ENCODE measurements at regions not wholly inside any gene's neighbourhood (a gene's known extent, or its start where the extent isn't known, plus 50 kb on each side); places are given as distances from the start of the nearest gene placed in this dataset.

GRCh38 chr15:62855085-62855476 is 187.5 kb upstream of the TPM1 start:
- H3K27ac ChIP-seq (ENCODE audit: low read depth, low read length, poor library complexity, severe bottlenecking), result no peak overlapping the region
- no peak overlapping the region for H3K4me2 ChIP-seq (ENCODE audit: low read length)
- no peak for DNase-seq (ENCODE audit: low spot score)
- H4K20me1 ChIP-seq (ENCODE audit: insufficient read depth, low read length), result no peaks in the 10 kb centered on the region
- no peak overlapping the region for H3K4me3 ChIP-seq (ENCODE audit: low read depth, low read length, poor library complexity, severe bottlenecking)
- intact Hi-C loops (cut with micrococcal nuclease; ENCODE audit: unreplicated experiment), result no loop called here
- no peaks in the 10 kb centered on the region for H3K9me3 ChIP-seq (ENCODE audit: low read length)
- H3K4me1 ChIP-seq (ENCODE audit: insufficient read depth, low read length, poor library complexity, severe bottlenecking), result no peaks in the 10 kb centered on the region
- POLR2A ChIA-PET, result interaction anchor here (0.6 kb wide), 1 partner anchor 514 kb away, joined by 4 read pairs; no protein-coding TSS in a partner anchor
- no peaks in the 10 kb centered on the region for H3K79me2 ChIP-seq (ENCODE audit: insufficient read depth, low read depth, low read length)
- CTCF ChIA-PET (ENCODE audit: unreplicated experiment), result no interaction called here
- H2AFZ ChIP-seq (ENCODE audit: low read length), result no peak overlapping the region
- H3K36me3 ChIP-seq (ENCODE audit: insufficient read depth, low read length), result no peaks in the 10 kb centered on the region
- H3K9me2 ChIP-seq (ENCODE audit: insufficient read depth, low read length), result no peaks in the 10 kb centered on the region
- BruUV-seq (replicated peaks), result no TSS peak
- no peak for TF ChIP-seq EZH2phosphoT487 (IDR thresholded peaks at IDR 0.05; ENCODE audit: borderline replicate concordance, low read depth, low read length)
- TF ChIP-seq, protein P1, sequence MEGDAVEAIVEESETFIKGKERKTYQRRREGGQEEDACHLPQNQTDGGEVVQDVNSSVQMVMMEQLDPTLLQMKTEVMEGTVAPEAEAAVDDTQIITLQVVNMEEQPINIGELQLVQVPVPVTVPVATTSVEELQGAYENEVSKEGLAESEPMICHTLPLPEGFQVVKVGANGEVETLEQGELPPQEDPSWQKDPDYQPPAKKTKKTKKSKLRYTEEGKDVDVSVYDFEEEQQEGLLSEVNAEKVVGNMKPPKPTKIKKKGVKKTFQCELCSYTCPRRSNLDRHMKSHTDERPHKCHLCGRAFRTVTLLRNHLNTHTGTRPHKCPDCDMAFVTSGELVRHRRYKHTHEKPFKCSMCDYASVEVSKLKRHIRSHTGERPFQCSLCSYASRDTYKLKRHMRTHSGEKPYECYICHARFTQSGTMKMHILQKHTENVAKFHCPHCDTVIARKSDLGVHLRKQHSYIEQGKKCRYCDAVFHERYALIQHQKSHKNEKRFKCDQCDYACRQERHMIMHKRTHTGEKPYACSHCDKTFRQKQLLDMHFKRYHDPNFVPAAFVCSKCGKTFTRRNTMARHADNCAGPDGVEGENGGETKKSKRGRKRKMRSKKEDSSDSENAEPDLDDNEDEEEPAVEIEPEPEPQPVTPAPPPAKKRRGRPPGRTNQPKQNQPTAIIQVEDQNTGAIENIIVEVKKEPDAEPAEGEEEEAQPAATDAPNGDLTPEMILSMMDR (conservative IDR thresholded peaks at IDR 0.05; ENCODE audit: low read length), result no peak

DNA sequence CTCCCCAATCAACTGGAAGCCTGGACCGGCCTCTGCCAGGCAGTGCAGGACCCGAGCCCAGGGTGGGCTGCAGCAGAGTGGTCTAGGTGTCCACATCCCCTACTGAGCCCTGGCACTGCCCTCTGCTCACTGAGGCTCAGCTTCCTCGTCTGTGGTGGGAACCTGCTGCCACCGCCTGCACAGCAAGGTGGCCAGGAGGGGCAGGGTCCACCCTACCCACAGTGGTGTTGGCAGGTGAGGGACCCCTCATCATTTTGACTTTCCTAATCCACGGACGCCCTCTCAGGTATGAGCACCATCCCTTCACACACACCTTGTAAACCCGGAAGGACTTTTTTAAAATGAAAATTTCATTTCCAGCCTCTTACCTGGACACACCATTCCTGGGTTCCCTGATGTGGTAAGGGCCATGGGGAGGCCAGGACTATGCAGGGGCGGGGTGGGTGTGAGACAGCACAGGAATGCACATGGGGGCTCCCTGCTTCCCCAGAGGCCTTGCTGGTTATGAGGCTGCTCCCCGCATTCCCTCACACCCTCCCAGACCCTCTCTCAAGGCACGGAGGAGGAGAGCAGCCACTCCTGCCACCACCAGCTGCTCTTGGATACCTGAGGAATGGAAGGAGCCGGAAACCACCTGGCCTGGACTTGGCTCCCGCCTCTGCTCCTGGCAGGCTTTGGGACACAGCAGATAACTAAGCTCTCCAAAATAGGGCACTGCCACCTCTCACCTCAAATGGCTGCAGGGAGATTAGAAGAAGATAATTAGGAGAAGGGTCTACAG is 185.9 kb upstream of the TPM1 start:
- intact Hi-C loops (cut with micrococcal nuclease; ENCODE audit: unreplicated experiment), result no loop called here
- Histone ChIP-seq H3K79me2 (ENCODE audit: insufficient read depth, low read depth, low read length) (no peaks in the 10 kb centered on the region), H3K4me1 (ENCODE audit: insufficient read depth, low read length, poor library complexity, severe bottlenecking) (no peaks in the 10 kb centered on the region), H3K27ac (ENCODE audit: low read depth, low read length, poor library complexity, severe bottlenecking) (no peak overlapping the region), H3K4me2 (ENCODE audit: low read length) (no peak overlapping the region), H3K9me2 (ENCODE audit: insufficient read depth, low read length) (no peaks in the 10 kb centered on the region), H2AFZ (ENCODE audit: low read length) (no peak overlapping the region), H3K4me3 (ENCODE audit: low read depth, low read length, poor library complexity, severe bottlenecking) (no peak overlapping the region), H3K9me3 (ENCODE audit: low read length) (no peaks in the 10 kb centered on the region), H3K36me3 (ENCODE audit: insufficient read depth, low read length) (no peaks in the 10 kb centered on the region), H4K20me1 (ENCODE audit: insufficient read depth, low read length) (no peaks in the 10 kb centered on the region)
- TF ChIP-seq, protein P1 (conservative IDR thresholded peaks at IDR 0.05; ENCODE audit: low read length), result no peak
- TF ChIP-seq EZH2phosphoT487 (IDR thresholded peaks at IDR 0.05; ENCODE audit: borderline replicate concordance, low read depth, low read length), result no peak
- ChIA-PET CTCF (ENCODE audit: unreplicated experiment) (no interaction called here), POLR2A (no interaction called here)
- BruUV-seq (replicated peaks), result no TSS peak
- no peak for DNase-seq (ENCODE audit: low spot score)

GRCh38 chr15:62857411-62857853 is 185.1 kb upstream of the TPM1 start:
- Histone ChIP-seq H3K27ac (ENCODE audit: low read depth, low read length, poor library complexity, severe bottlenecking) (no peak overlapping the region), H2AFZ (ENCODE audit: low read length) (no peak overlapping the region), H3K4me1 (ENCODE audit: insufficient read depth, low read length, poor library complexity, severe bottlenecking) (no peaks in the 10 kb centered on the region), H3K79me2 (ENCODE audit: insufficient read depth, low read depth, low read length) (no peaks in the 10 kb centered on the region), H3K36me3 (ENCODE audit: insufficient read depth, low read length) (no peaks in the 10 kb centered on the region), H4K20me1 (ENCODE audit: insufficient read depth, low read length) (no peaks in the 10 kb centered on the region), H3K9me2 (ENCODE audit: insufficient read depth, low read length) (no peaks in the 10 kb centered on the region), H3K4me2 (ENCODE audit: low read length) (no peak overlapping the region), H3K9me3 (ENCODE audit: low read length) (no peaks in the 10 kb centered on the region), H3K4me3 (ENCODE audit: low read depth, low read length, poor library complexity, severe bottlenecking) (no peak overlapping the region)
- no TSS peak for BruUV-seq (replicated peaks)
- TF ChIP-seq, protein P1 (conservative IDR thresholded peaks at IDR 0.05; ENCODE audit: low read length), result no peak
- TF ChIP-seq EZH2phosphoT487 (IDR thresholded peaks at IDR 0.05; ENCODE audit: borderline replicate concordance, low read depth, low read length), result no peak
- no peak for DNase-seq (ENCODE audit: low spot score)
- POLR2A ChIA-PET, result interaction anchor here (1.6 kb wide), 1 partner anchor 17 kb away, joined by 3 read pairs; no protein-coding TSS in a partner anchor
- CTCF ChIA-PET (ENCODE audit: unreplicated experiment), result no interaction called here
- intact Hi-C loops (cut with micrococcal nuclease; ENCODE audit: unreplicated experiment), result no loop called here
